Endothelial cell (in vitro differentiated cells): ENCODE measurements at regions not wholly inside any gene's neighbourhood (a gene's known extent, or its start where the extent isn't known, plus 50 kb on each side); places are given as distances from the start of the nearest gene placed in this dataset.

Experiments
- DNase-seq: peaks from one replicate; pipeline ENCODE4 v3.0.0; 2021; ENCODE audit warnings: low spot score
- H3K27ac Mint-ChIP-seq: one replicate; pipeline ENCODE4 v1.8.0; 2021; ENCODE audit warnings: mixed read lengths, inconsistent platforms; ENCODE audit not compliant: unreplicated experiment
- H3K27me3 Mint-ChIP-seq: one replicate; pipeline ENCODE4 v1.8.0; 2021; ENCODE audit warnings: mild to moderate bottlenecking, moderate library complexity, mixed read lengths, inconsistent platforms; ENCODE audit not compliant: unreplicated experiment
- H3K36me3 Mint-ChIP-seq: one replicate; pipeline ENCODE4 v1.8.0; 2021; ENCODE audit warnings: mild to moderate bottlenecking, low read depth, mixed read lengths, inconsistent platforms; ENCODE audit not compliant: unreplicated experiment
- H3K4me1 Mint-ChIP-seq: one replicate; pipeline ENCODE4 v1.8.0; 2021; ENCODE audit warnings: mild to moderate bottlenecking, mixed read lengths, inconsistent platforms; ENCODE audit not compliant: unreplicated experiment
- H3K4me3 Mint-ChIP-seq: one replicate; pipeline ENCODE4 v1.8.0; 2021; ENCODE audit warnings: mild to moderate bottlenecking, mixed read lengths, inconsistent platforms; ENCODE audit not compliant: unreplicated experiment
- H3K9me3 Mint-ChIP-seq: one replicate; pipeline ENCODE4 v1.8.0; 2021; ENCODE audit warnings: mixed read lengths, inconsistent platforms; ENCODE audit not compliant: unreplicated experiment
- TF ChIP-seq, protein P1 (sequence below): fragments of 200-600 bp; sonication (generic); IDR thresholded peaks from one replicate; pipeline ENCODE4 v1.5.0; 2021; ENCODE audit warnings: antibody characterized with exemption; ENCODE audit not compliant: unreplicated experiment

DNA sequence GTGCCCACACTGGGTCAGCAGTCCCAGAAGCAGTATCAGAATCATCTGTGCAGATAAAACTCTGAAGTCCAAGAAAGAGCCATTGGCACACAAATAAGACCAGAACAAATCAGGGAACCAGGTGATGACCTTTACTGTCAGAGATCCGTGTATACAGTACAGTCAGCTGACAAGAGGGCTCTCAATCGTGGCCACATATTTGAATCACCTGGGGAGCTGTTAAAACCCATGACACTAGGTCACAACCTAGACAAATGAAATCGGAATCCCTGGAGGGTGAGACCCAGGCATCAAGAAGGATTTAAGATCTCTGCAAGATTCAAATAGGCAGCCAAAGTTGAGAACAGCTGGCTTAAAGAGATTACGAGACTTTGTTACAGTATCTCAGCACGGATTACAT, 807.1 kb downstream of the RNF144A start:
- H3K4me3 Mint-ChIP-seq: no peak overlapping the region
- H3K36me3 Mint-ChIP-seq: no peaks in the 10 kb centered on the region
- H3K4me1 Mint-ChIP-seq: no peaks in the 10 kb centered on the region
- H3K27me3 Mint-ChIP-seq: no peaks in the 10 kb centered on the region
- no peaks in the 10 kb centered on the region for H3K9me3 Mint-ChIP-seq
- no peak overlapping the region for H3K27ac Mint-ChIP-seq
- TF ChIP-seq, protein P1, sequence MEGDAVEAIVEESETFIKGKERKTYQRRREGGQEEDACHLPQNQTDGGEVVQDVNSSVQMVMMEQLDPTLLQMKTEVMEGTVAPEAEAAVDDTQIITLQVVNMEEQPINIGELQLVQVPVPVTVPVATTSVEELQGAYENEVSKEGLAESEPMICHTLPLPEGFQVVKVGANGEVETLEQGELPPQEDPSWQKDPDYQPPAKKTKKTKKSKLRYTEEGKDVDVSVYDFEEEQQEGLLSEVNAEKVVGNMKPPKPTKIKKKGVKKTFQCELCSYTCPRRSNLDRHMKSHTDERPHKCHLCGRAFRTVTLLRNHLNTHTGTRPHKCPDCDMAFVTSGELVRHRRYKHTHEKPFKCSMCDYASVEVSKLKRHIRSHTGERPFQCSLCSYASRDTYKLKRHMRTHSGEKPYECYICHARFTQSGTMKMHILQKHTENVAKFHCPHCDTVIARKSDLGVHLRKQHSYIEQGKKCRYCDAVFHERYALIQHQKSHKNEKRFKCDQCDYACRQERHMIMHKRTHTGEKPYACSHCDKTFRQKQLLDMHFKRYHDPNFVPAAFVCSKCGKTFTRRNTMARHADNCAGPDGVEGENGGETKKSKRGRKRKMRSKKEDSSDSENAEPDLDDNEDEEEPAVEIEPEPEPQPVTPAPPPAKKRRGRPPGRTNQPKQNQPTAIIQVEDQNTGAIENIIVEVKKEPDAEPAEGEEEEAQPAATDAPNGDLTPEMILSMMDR: no peak
- DNase-seq: no peak

- Mint-ChIP-seq H3K9me3 (no peaks in the 10 kb centered on the region), H3K27me3 (no peaks in the 10 kb centered on the region), H3K4me1 (no peaks in the 10 kb centered on the region), H3K27ac (no peak overlapping the region), H3K36me3 (no peaks in the 10 kb centered on the region), H3K4me3 (no peak overlapping the region)
- TF ChIP-seq, protein P1: no peak
- no peak for DNase-seq
These were observed 808.1 kb downstream of the RNF144A start for GRCh38 chr2:7725171-7725849.

- Mint-ChIP-seq H3K27me3 (no peaks in the 10 kb centered on the region), H3K9me3 (no peaks in the 10 kb centered on the region), H3K4me3 (no peak overlapping the region), H3K27ac (no peak overlapping the region), H3K36me3 (no peaks in the 10 kb centered on the region), H3K4me1 (no peaks in the 10 kb centered on the region)
- DNase-seq: no peak
- TF ChIP-seq, protein P1: no peak
These were observed 808.6 kb downstream of the RNF144A start for GRCh38 chr2:7725850-7726242.

DNA sequence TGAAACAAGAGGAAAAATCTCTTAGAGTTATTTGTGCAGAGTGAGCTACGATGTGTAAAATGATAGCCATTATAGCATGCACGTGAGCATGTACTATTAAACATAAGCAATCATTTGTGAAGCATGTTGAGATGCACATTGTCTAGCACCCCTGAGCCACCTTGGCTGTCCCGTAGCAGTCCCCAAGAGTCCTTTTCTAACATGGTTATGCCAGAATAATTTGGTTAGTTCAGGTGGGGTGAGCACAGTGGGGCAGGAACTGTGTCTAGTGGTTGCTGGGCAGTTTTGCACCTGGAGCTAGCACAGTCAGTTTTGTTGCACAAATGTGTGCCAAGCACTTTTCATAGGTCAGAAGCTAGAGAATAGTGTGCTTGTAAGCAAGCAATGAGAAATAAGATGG, 809.8 kb downstream of the RNF144A start:
- TF ChIP-seq, protein P1: no peak
- no peak overlapping the region for H3K4me3 Mint-ChIP-seq
- no peaks in the 10 kb centered on the region for H3K36me3 Mint-ChIP-seq
- no peak for DNase-seq
- H3K4me1 Mint-ChIP-seq: no peaks in the 10 kb centered on the region
- no peak overlapping the region for H3K27ac Mint-ChIP-seq
- no peaks in the 10 kb centered on the region for H3K27me3 Mint-ChIP-seq
- H3K9me3 Mint-ChIP-seq: no peaks in the 10 kb centered on the region

GRCh38 chr2:7728388-7728787, 811.2 kb downstream of the RNF144A start:
- no peaks in the 10 kb centered on the region for H3K9me3 Mint-ChIP-seq
- no peaks in the 10 kb centered on the region for H3K27me3 Mint-ChIP-seq
- H3K4me3 Mint-ChIP-seq: no peak overlapping the region
- no peaks in the 10 kb centered on the region for H3K4me1 Mint-ChIP-seq
- TF ChIP-seq, protein P1: no peak
- DNase-seq: no peak
- no peak overlapping the region for H3K27ac Mint-ChIP-seq
- no peaks in the 10 kb centered on the region for H3K36me3 Mint-ChIP-seq
